ENCODE measurements at regions not wholly inside any gene's neighbourhood (a gene's known extent, or its start where the extent isn't known, plus 50 kb on each side); places are given as distances from the start of the nearest gene placed in this dataset.
A peak's percentile ranks its signal among the peaks of the same experiment; 100 is the strongest.

GRCh38 chr15:88717382-88718031 lies 78.7 kb downstream of the ISG20 start:
- no peak for DNase-seq (ENCODE audit: low spot score)
- H2AFZ ChIP-seq (replicated peaks) = peak overlapping the region; percentile 76

DNA sequence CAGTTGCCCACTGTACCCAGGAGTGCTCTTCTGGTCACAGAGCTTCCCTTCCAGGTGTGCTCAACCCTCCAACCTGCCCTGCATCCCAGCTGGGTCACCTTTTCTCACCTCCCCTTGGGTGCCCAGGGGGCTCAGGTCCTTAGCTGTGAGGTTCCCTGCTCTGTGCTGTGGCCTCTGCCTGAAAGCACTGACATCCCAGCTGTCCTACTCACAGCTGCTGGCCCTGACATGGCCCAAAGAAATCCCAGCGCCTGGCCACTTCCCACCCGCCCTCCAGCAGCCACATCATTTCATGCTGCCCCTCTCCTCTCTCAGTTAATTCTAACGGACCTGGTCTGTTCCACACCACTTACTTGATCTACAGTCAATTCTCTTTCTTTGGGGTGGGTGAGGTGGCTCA lies 79.9 kb downstream of the ISG20 start:
- H3K4me1 Mint-ChIP-seq = no peaks in the 10 kb centered on the region
- H3K9me3 Mint-ChIP-seq = no peaks in the 10 kb centered on the region
- no peak for DNase-seq (ENCODE audit: low spot score)
- H3K4me2 ChIP-seq = no peak overlapping the region
- no peaks in the 10 kb centered on the region for H3K9me3 ChIP-seq (ENCODE audit: low read depth)
- TF ChIP-seq EZH2 (IDR thresholded peaks at IDR 0.05) (no peak), EZH2phosphoT487 (IDR thresholded peaks at IDR 0.05) (no peak)
- TF ChIP-seq, protein P1, sequence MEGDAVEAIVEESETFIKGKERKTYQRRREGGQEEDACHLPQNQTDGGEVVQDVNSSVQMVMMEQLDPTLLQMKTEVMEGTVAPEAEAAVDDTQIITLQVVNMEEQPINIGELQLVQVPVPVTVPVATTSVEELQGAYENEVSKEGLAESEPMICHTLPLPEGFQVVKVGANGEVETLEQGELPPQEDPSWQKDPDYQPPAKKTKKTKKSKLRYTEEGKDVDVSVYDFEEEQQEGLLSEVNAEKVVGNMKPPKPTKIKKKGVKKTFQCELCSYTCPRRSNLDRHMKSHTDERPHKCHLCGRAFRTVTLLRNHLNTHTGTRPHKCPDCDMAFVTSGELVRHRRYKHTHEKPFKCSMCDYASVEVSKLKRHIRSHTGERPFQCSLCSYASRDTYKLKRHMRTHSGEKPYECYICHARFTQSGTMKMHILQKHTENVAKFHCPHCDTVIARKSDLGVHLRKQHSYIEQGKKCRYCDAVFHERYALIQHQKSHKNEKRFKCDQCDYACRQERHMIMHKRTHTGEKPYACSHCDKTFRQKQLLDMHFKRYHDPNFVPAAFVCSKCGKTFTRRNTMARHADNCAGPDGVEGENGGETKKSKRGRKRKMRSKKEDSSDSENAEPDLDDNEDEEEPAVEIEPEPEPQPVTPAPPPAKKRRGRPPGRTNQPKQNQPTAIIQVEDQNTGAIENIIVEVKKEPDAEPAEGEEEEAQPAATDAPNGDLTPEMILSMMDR (IDR thresholded peaks at IDR 0.05) = no peak
- H3F3A ChIP-seq (ENCODE audit: low read depth) = no peaks in the 10 kb centered on the region
- no peak overlapping the region for H3K27ac ChIP-seq
- no peak overlapping the region for H3K4me3 ChIP-seq
- H3K4me1 ChIP-seq = no peaks in the 10 kb centered on the region
- H3K79me2 ChIP-seq (ENCODE audit: low read depth) = no peaks in the 10 kb centered on the region
- H3K9ac ChIP-seq = no peak overlapping the region
- peaks cover under 1% of the 10 kb centered on the region for H3K27me3 ChIP-seq
- H3K4me3 Mint-ChIP-seq = no peak overlapping the region
- peaks cover 13% of the 10 kb centered on the region for H3K27me3 Mint-ChIP-seq (ENCODE audit: insufficient read depth, low read depth)
- H2AFZ ChIP-seq (replicated peaks) = no peak overlapping the region
- no peaks in the 10 kb centered on the region for H3K36me3 ChIP-seq
- no peak overlapping the region for H3K27ac Mint-ChIP-seq
- H3K36me3 Mint-ChIP-seq = no peaks in the 10 kb centered on the region
- H4K20me1 ChIP-seq (ENCODE audit: low read depth) = no peaks in the 10 kb centered on the region

More at GRCh38 chr15:88717382-88718031, 78.7 kb downstream of the ISG20 start:
- no peak overlapping the region for H3K4me2 ChIP-seq
- Mint-ChIP-seq H3K27ac (no peak overlapping the region), H3K9me3 (no peaks in the 10 kb centered on the region), H3K4me1 (no peaks in the 10 kb centered on the region), H3K27me3 (ENCODE audit: insufficient read depth, low read depth) (peaks cover 15% of the 10 kb centered on the region), H3K4me3 (peak overlapping the region; percentile 33), H3K36me3 (no peaks in the 10 kb centered on the region)
- no peak overlapping the region for H3K27ac ChIP-seq
- H3K9me3 ChIP-seq (ENCODE audit: low read depth) = no peaks in the 10 kb centered on the region
- no peak overlapping the region for H3K4me3 ChIP-seq
- H3K79me2 ChIP-seq (ENCODE audit: low read depth) = no peaks in the 10 kb centered on the region
- no peaks in the 10 kb centered on the region for H3F3A ChIP-seq (ENCODE audit: low read depth)
- H3K36me3 ChIP-seq = no peaks in the 10 kb centered on the region
- no peaks in the 10 kb centered on the region for H4K20me1 ChIP-seq (ENCODE audit: low read depth)
- no peak overlapping the region for H3K9ac ChIP-seq
- peaks cover 9% of the 10 kb centered on the region for H3K27me3 ChIP-seq
- no peak for TF ChIP-seq EZH2phosphoT487 (IDR thresholded peaks at IDR 0.05)
- no peaks in the 10 kb centered on the region for H3K4me1 ChIP-seq

DNA sequence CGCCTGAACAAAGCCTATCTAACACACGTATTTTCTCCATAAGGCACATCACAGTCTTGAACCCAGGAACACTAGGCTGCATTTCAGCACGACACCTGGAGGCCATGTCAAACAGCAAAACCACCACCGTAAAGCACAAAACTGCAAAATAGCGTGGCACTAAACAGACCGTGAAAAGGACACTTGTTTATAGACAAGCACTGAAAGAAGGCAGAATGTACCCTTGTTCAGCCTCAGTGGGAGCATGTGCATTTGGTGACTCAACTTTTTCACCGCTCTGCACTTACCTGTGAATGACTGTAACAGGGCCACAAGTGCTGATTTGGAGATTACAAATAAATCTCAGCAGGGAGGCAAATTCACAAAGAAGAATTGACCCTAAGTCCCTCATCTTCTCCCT lies 80.8 kb downstream of the ISG20 start:
- Mint-ChIP-seq H3K36me3 (no peaks in the 10 kb centered on the region), H3K27me3 (ENCODE audit: insufficient read depth, low read depth) (peaks cover 10% of the 10 kb centered on the region), H3K4me3 (no peak overlapping the region), H3K4me1 (no peaks in the 10 kb centered on the region), H3K9me3 (no peaks in the 10 kb centered on the region), H3K27ac (no peak overlapping the region)
- no peak overlapping the region for H2AFZ ChIP-seq (replicated peaks)
- no peaks in the 10 kb centered on the region for H4K20me1 ChIP-seq (ENCODE audit: low read depth)
- no peak overlapping the region for H3K4me3 ChIP-seq
- no peak overlapping the region for H3K9ac ChIP-seq
- H3K27me3 ChIP-seq = no peaks in the 10 kb centered on the region
- no peaks in the 10 kb centered on the region for H3K4me1 ChIP-seq
- no peak for DNase-seq (ENCODE audit: low spot score)
- no peak overlapping the region for H3K27ac ChIP-seq
- no peaks in the 10 kb centered on the region for H3K9me3 ChIP-seq (ENCODE audit: low read depth)
- no peaks in the 10 kb centered on the region for H3K36me3 ChIP-seq
- TF ChIP-seq EZH2 (IDR thresholded peaks at IDR 0.05) (no peak), EZH2phosphoT487 (IDR thresholded peaks at IDR 0.05) (no peak)
- TF ChIP-seq, protein P1 (IDR thresholded peaks at IDR 0.05) = no peak
- H3K79me2 ChIP-seq (ENCODE audit: low read depth) = no peaks in the 10 kb centered on the region
- H3F3A ChIP-seq (ENCODE audit: low read depth) = no peaks in the 10 kb centered on the region
- no peak overlapping the region for H3K4me2 ChIP-seq

Measured in neural progenitor cell (in vitro differentiated cells).